HCEC 1CT (cell line): ENCODE measurements at regions not wholly inside any gene's neighbourhood (a gene's known extent, or its start where the extent isn't known, plus 50 kb on each side); places are given as distances from the start of the nearest gene placed in this dataset.

Experiments used
- DNase-seq: peaks from one replicate; pipeline ENCODE4 v3.0.0-alpha.2; 2017

GRCh38 chr7:16084875-16085274, 336.5 kb downstream of the CRPPA start:
- no peak for DNase-seq

DNA sequence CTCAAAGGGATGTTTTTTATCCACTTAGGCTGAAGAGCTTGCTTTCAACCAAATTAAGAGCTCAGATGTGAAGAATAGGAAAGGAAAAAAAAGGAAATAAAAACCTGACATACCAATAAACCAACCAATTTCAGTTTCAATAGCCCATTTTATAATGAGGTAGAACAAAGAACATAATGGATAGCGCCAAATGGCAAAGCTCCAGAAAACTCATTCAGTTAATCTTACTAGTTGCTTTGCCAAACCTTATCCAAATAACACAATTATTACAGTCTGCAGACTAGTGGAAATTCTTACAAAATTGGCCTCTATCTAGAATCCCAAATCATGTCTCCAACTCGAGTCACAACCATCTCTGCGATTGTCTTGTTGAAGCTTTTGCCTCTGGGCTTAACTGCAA, 337.0 kb downstream of the CRPPA start:
- DNase-seq = no peak

- peak; percentile 66 for DNase-seq
Observed at GRCh38 chr7:16083931-16084330, 337.4 kb downstream of the CRPPA start.

- no peak for DNase-seq
Observed at GRCh38 chr7:16080131-16080530, 341.2 kb downstream of the CRPPA start.

- no peak for DNase-seq
Observed at GRCh38 chr7:16079723-16080122, 341.6 kb downstream of the CRPPA start.

- peak; percentile 57 for DNase-seq
Observed at GRCh38 chr7:16078076-16078952, 343.0 kb downstream of the CRPPA start.

GRCh38 chr7:16071246-16071857, 350.0 kb downstream of the CRPPA start:
- peak; percentile 59 for DNase-seq

DNA sequence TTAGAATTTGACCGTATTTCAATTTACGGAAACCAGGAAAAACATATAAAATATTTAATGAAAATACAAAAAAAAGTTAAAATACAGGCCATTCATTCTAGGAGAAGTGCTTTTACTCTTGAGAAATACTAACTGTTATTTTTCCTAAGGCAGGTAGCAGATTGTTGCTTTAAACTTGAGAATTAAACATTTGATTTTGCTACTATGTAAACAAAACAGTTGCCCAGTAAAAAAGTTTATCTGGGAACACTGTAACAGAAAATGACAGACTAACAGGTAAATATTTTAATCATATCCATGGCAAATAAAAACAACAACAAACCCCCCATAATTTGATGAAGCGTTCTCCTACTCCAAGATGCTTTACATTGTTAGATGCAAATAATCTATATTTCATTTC, 350.5 kb downstream of the CRPPA start:
- no peak for DNase-seq

DNA sequence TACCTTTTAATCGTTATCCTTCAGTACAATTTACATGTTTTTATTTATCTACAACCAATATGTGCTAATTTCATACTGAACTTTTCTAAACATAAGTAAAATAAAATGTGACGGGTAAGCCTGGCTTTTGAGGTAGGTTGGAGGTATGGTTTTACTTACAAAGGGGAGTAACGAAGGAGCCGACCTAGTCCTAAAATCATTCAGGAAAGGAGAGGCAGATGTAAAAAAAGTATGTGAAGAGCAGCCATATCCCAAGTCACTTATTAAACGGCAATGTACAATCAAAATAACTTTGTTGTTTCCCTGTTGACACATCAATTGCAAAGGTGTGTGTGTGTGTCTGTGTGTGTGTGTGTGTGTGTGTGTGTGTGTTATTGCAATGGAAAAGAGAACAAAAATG, 351.3 kb downstream of the CRPPA start:
- no peak for DNase-seq

DNA sequence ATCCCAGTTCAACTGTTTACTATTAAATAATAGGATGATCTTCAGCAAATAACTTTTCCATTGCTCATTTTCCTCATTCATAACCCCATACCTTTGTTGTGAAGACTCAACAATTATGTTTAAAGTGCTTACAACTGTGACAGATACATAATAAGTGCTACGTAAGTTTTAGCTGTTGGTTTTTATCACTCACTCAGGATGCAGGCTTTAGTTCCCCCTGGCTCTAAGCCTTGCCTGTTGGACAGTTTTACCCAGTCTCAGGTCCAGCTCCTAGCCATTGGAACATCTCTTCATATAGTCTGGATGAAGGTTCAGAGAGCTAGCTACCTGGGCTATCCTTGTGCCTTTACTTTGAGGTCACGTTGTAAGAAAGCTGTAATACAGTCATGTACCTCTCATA, 353.2 kb downstream of the CRPPA start:
- no peak for DNase-seq

DNA sequence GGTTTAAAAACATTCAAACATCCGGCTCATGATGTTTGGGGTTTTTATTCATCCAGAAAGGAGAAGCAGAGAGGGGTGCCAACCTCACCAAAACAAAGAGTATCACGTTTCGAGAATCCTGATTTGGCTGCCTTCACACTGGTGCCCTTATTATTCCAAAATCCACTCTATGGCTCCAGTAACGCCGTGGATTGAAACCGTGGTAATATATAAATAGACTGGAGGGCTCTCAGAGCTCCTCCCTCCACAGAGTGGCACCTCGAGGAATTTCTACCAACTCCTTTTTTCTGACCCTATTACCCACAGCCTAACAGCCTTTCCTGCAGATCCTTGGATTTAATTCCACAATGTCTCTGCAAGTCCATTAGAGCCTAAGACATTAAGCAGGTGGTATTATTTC, 353.6 kb downstream of the CRPPA start:
- DNase-seq = no peak

- DNase-seq = peak; percentile 40
Observed at GRCh38 chr7:16066805-16067459, 354.4 kb downstream of the CRPPA start.

DNA sequence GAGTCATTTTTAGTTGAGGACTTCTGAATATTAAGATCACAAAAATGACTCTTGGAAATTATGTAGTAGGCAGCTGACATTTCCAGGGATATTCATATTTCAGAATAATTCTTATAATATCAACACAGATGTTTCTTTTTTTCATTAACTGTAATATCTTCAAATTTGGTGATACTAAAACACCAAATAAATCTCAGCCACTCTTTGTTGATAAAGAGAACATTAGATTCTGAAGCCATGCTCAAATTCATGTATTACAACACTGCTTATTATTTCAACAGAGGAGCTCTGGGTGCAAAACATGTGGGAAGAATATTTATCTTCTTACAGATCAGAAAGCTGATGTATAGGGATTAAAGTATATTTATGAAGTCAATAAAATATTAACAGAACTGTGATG, 355.4 kb downstream of the CRPPA start:
- no peak for DNase-seq

- DNase-seq = no peak
Observed at GRCh38 chr7:16063716-16064675, 357.3 kb downstream of the CRPPA start.

GRCh38 chr7:16063221-16063620, 358.1 kb downstream of the CRPPA start:
- no peak for DNase-seq

DNA sequence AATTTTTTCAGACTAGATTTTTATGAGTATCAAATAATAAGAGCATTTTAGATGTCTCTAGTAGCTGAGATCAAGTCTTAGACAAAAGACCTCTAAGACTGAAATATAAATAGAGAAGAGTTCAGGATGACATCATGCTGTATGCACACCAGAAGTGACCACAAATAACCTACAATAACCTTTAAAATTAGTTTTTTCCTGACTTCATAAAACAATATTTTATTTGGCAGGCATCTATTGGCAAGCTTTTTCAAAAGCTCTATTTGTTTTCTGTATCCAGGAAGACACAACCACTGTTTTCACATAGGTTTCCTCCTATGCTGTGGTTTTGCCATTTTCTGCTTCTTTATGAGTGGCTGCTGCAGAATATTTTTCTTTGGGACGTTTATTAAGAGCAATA, 359.1 kb downstream of the CRPPA start:
- DNase-seq = peak; percentile 68

GRCh38 chr7:16061630-16062029, 359.7 kb downstream of the CRPPA start:
- DNase-seq = no peak

DNA sequence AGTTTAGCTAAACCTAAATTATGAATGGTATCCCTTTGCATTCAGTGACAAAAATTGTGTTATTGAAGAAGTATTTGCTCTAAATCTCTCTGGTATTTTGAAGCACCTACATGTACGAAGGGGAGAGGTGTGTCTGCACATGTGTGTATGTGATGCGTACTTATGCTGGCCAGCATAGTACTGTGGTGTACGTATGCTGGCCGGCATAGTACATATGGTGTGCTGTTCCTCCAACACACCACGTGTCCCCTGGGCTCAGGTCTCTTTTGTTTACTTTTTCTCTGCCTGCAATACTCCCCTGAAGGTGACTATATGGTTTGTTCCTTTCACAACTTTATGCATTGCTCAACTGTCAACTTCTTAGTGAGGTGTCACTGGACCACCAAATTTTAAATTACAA, 360.3 kb downstream of the CRPPA start:
- DNase-seq = no peak

- peak; percentile 55 for DNase-seq
Observed at GRCh38 chr7:16060502-16060901, 360.8 kb downstream of the CRPPA start.

DNA sequence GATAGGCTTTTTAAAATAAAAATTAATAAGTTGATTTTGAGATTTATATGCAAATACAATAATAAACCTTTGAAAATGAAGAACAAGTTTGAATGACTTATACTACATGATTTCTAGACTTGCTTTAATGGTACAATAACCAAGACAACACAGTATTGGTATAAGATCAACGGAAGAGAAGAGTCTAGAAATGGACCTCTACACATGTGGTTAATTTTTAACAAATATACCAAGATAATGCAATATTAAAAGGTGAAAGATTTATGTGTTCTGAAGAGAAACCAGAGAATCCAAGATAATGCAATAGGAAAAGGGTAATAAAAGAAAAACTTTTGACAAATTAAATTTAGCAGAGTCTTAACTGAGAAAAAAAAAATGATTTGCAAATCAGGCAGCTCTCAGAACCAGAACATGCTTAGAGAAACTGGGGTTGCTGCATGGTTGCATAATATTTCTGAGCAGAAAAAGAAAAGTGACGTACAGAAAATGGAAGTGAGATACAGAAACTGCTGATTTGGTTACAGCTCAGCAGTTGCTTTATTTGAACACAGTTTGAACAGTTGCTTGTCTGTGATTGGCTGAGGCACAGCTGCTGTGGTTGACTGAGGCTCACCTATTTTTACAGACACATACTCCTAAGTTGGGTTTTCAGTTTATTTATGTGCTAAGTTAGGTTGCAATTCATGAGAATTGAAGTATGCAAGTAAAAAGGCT, 365.9 kb downstream of the CRPPA start:
- no peak for DNase-seq

- DNase-seq = peak; percentile 23
Observed at GRCh38 chr7:16051561-16052255, 365.2 kb upstream of the MEOX2 start.
